ENCODE measurements at regions not wholly inside any gene's neighbourhood (a gene's known extent, or its start where the extent isn't known, plus 50 kb on each side); places are given as distances from the start of the nearest gene placed in this dataset.

- Histone ChIP-seq H3K9ac (ENCODE audit: low read depth, low read length) (no peak overlapping the region), H4K5ac (ENCODE audit: low read depth, low read length) (peak overlapping the region; percentile 28; the same call in 1 of the 2 replicates), H3K27ac (ENCODE audit: insufficient read depth, low read length) (no peak overlapping the region), H3K18ac (ENCODE audit: low read depth, low read length) (peak overlapping the region; percentile 83; the same call in 1 of the 2 replicates), H4K8ac (ENCODE audit: low read depth in 2 of 2, low read length in 2 of 2) (no peak overlapping the region), H3K27me3 (ENCODE audit: control insufficient read depth, insufficient read depth, low read length) (no peaks in the 10 kb centered on the region), H2BK20ac (ENCODE audit: low read depth, low read length) (peak overlapping the region; percentile 29; the same call in 1 of the 2 replicates), H2AFZ (replicated peaks; ENCODE audit: low read length, poor library complexity) (peak overlapping the region; percentile 61), H3K4me1 (ENCODE audit: control insufficient read depth, insufficient read depth, low read length) (peaks cover 6% of the 10 kb centered on the region; the same call in 1 of the 2 replicates), H3K56ac (ENCODE audit: extremely low read depth, insufficient read depth, low read length) (no peak overlapping the region), H2BK120ac (ENCODE audit: low read depth, low read length) (no peak overlapping the region), H2AK9ac (replicated peaks; ENCODE audit: low read depth, low read length, poor library complexity) (no peak overlapping the region), H2AK5ac (ENCODE audit: low read depth, low read length) (no peak overlapping the region; the same call in 1 of the 2 replicates), H3K4me2 (ENCODE audit: low read depth, low read length) (peak overlapping the region; percentile 23; the same call in 1 of the 2 replicates), H3K14ac (replicated peaks; ENCODE audit: low read depth, low read length) (peak overlapping the region; percentile 64), H3K79me1 (ENCODE audit: low read depth in 1 of 2, low read length in 2 of 2) (no peaks in the 10 kb centered on the region), H3K9me1 (ENCODE audit: insufficient read depth, low read length) (no peaks in the 10 kb centered on the region; the same call in 1 of the 2 replicates), H3K23ac (ENCODE audit: low read depth, low read length) (0 out of 2 replicates have a peak overlapping the region, but pooled peaks have one; percentile 44), H4K20me1 (ENCODE audit: insufficient read depth, low read length) (no peaks in the 10 kb centered on the region), H3K4ac (ENCODE audit: low read depth, low read length) (0 out of 2 replicates have a peak overlapping the region, but pooled peaks have one; percentile 10), H3K4me3 (ENCODE audit: insufficient read depth, low read depth, low read length) (no peak overlapping the region), H3K36me3 (ENCODE audit: control insufficient read depth, insufficient read depth, low read length) (no peaks in the 10 kb centered on the region), H2BK5ac (ENCODE audit: low read depth, low read length, poor library complexity, severe bottlenecking) (no peak overlapping the region), H4K91ac (ENCODE audit: insufficient read depth, low read depth, low read length) (no peak overlapping the region), H3K9me3 (ENCODE audit: control insufficient read depth, insufficient read depth, low read length) (no peaks in the 10 kb centered on the region), H2BK15ac (ENCODE audit: low read depth, low read length) (0 out of 3 replicates have a peak overlapping the region, but pooled peaks have one; percentile 24)
- BruUV-seq (replicated peaks): no TSS peak
- ChIA-PET CTCF (interaction anchor here (0.6 to 1.2 kb wide), 2 partner anchors 12 to 722 kb away, joined by 3 read pairs; no protein-coding TSS in a partner anchor), POLR2A (ENCODE audit: unreplicated experiment) (no interaction called here)
- intact Hi-C loops (cut with micrococcal nuclease) (no loop called here), dilution Hi-C loops (cut with HindIII; ENCODE audit: low sequenced_read_pairs, unreplicated experiment) (no loop called here), in situ Hi-C loops (cut with MboI; ENCODE audit: low sequenced_read_pairs) (no loop called here)
- DNase-seq: no peak
- peak; percentile 17; the same call in 1 of the 2 replicates for ATAC-seq (ENCODE audit: low read depth)
- WGBS, 2 experiments (ENCODE audit: extremely low coverage in 2 of 2, insufficient read length in 1 of 2): no CpG with 5 or more reads among the region's 6 CpGs
- TF ChIP-seq RFX5 (IDR thresholded peaks at IDR 0.05; ENCODE audit: low read depth, low read length) (no peak), RCOR1 (IDR thresholded peaks at IDR 0.05; ENCODE audit: insufficient replicate concordance, low read length) (no peak), MAFK (IDR thresholded peaks at IDR 0.05; ENCODE audit: low read depth, low read length) (no peak), CTCF (conservative IDR thresholded peaks at IDR 0.05; ENCODE audit: low read depth, low read length) (no peak), NFE2L2 (IDR thresholded peaks at IDR 0.05; ENCODE audit: low read depth, low read length) (no peak), ELK1 (IDR thresholded peaks at IDR 0.05; ENCODE audit: borderline replicate concordance, low read depth, low read length) (no peak), POLR2A (IDR thresholded peaks at IDR 0.05; ENCODE audit: low read depth, low read length) (no peak), MXI1 (IDR thresholded peaks at IDR 0.05; ENCODE audit: borderline replicate concordance, low read depth, low read length) (no peak), RAD21 (IDR thresholded peaks at IDR 0.05; ENCODE audit: low read length) (no peak), SMC3 (IDR thresholded peaks at IDR 0.05; ENCODE audit: low read depth, low read length) (no peak), BHLHE40 (IDR thresholded peaks at IDR 0.05; ENCODE audit: low read depth, low read length) (no peak), CEBPB (IDR thresholded peaks at IDR 0.05; ENCODE audit: low read depth, low read length) (no peak; the same call in 1 of the 2 replicates)
Observed at GRCh38 chr7:46024263-46024916, 103.3 kb upstream of the IGFBP3 start.

All from IMR-90 (cell line).